A549 (cell line): ENCODE measurements at regions not wholly inside any gene's neighbourhood (a gene's known extent, or its start where the extent isn't known, plus 50 kb on each side); places are given as distances from the start of the nearest gene placed in this dataset.

Source experiments
- ATAC-seq, 2 experiments: fragments of 200-7000 bp in 1 of 2; fragments of >200 bp in 1 of 2; cut with Nextera tagmentation in 1 of 2; cut with Tn5 transposase in 1 of 2; 3 replicates each; pipeline versions ENCODE4 v1.8.0 to v1.9.1; 2018 to 2020; ENCODE audit warnings: mild to moderate bottlenecking in 1 of 2, moderate library complexity in 1 of 2
- CTCF ChIA-PET: fragments of 300-600 bp; sonication (Branson Sonifier 250); formaldehyde crosslinking; extraction: SDS; loops from one replicate; lab custom pipeline; 2021; ENCODE audit warnings: antibody characterized with exemption, inconsistent platforms; lab: Yijun Ruan, JAX
- POLR2A ChIA-PET: fragments of 350-600 bp; formaldehyde crosslinking; extraction: SDS; loops from one replicate; lab custom pipeline; 2021; ENCODE audit warnings: antibody characterized with exemption, inconsistent platforms; lab: Yijun Ruan, JAX
- DNase-seq, 2 experiments: peaks; one replicate each; pipeline versions ENCODE4 v3.0.0 to v3.0.0-alpha.2; 2011 to 2016; ENCODE audit warnings: low read depth in 1 of 2, low spot score in 1 of 2
- FAIRE-seq: peaks from 2 replicates; lab custom pipeline; 2011; peaks lifted over from hg19 to GRCh38; lab: Jason Lieb, UNC
- H3K27ac ChIP-seq, 2 experiments: fragments of >200 bp; sonication (Bioruptor Twin); formaldehyde crosslinking; 3 replicates each; pipeline ENCODE4 v1.5.1; 2016 to 2017
- H3K4me1 ChIP-seq: fragments of >200 bp; sonication (Bioruptor Twin); formaldehyde crosslinking; 3 replicates; pipeline ENCODE4 v1.6.1; 2016
- H3K4me2 ChIP-seq: fragments of >200 bp; sonication (Bioruptor Twin); formaldehyde crosslinking; 3 replicates; pipeline ENCODE4 v1.6.1; 2016
- H3K4me3 ChIP-seq: fragments of >200 bp; sonication (Bioruptor Twin); formaldehyde crosslinking; 3 replicates; pipeline ENCODE4 v1.5.1; 2016
- H3K9me3 ChIP-seq: fragments of >200 bp; sonication (Bioruptor Twin); formaldehyde crosslinking; 3 replicates; pipeline ENCODE4 v1.6.1; 2016
- ATOH8 ChIP-seq: fragments of 250-450 bp; sonication (Bioruptor Pico); IDR thresholded peaks from 2 replicates; pipeline ENCODE4 v1.5.0; 2020; ENCODE audit warnings: low read depth, mild to moderate bottlenecking, moderate library complexity
- BHLHE40 ChIP-seq: IDR thresholded peaks from 2 replicates; pipeline ENCODE4 v1.6.1; 2012; ENCODE audit warnings: low read depth, low read length, inconsistent platforms
- CBX2 ChIP-seq: fragments of 200-600 bp; sonication (generic); IDR thresholded peaks from 2 replicates; pipeline ENCODE4 v1.6.1; 2016; ENCODE audit warnings: low read depth, mild to moderate bottlenecking, borderline replicate concordance
- CEBPB ChIP-seq, 2 experiments: fragments of >200 bp in 1 of 2; sonication (Bioruptor Twin) in 1 of 2; formaldehyde crosslinking in 1 of 2; IDR thresholded peaks; 2 replicates each; pipeline ENCODE4 v1.6.1; 2012 to 2016
- FOSB ChIP-seq: fragments of 250-450 bp; sonication (Bioruptor Pico); IDR thresholded peaks from 2 replicates; pipeline ENCODE4 v1.5.0; 2020; ENCODE audit warnings: mild to moderate bottlenecking, moderate library complexity
- FOSL2 ChIP-seq, 2 experiments: fragments of 450-650 bp in 1 of 2; fragments of >200 bp in 1 of 2; sonication (Bioruptor Twin) in 1 of 2; formaldehyde crosslinking; IDR thresholded peaks; 2 replicates each; pipeline versions ENCODE4 v1.5.0 to v1.6.1; 2016 to 2020; ENCODE audit warnings: mild to moderate bottlenecking in 1 of 2, moderate library complexity in 1 of 2
- GATA3 ChIP-seq: IDR thresholded peaks from 2 replicates; pipeline ENCODE4 v1.6.1; 2012; ENCODE audit warnings: borderline replicate concordance
- HDAC2 ChIP-seq: fragments of 200-600 bp; sonication (generic); IDR thresholded peaks from 2 replicates; pipeline ENCODE4 v1.6.1; 2016
- HES2 ChIP-seq: fragments of >200 bp; sonication (Bioruptor Twin); formaldehyde crosslinking; IDR thresholded peaks from 2 replicates; pipeline ENCODE4 v1.6.1; 2016
- HMGXB4 ChIP-seq: fragments of 250-450 bp; sonication (Bioruptor Pico); IDR thresholded peaks from 2 replicates; pipeline ENCODE4 v1.5.0; 2021; ENCODE audit warnings: mild to moderate bottlenecking, moderate library complexity, borderline replicate concordance
- JUN ChIP-seq, 2 experiments: fragments of >200 bp; sonication (Bioruptor Twin); formaldehyde crosslinking; IDR thresholded peaks; 2 replicates in 1 of 2; 3 replicates in 1 of 2; pipeline ENCODE4 v1.6.1; 2016 to 2017
- MAX ChIP-seq: IDR thresholded peaks from 2 replicates; pipeline ENCODE4 v1.6.1; 2012
- MYC ChIP-seq: IDR thresholded peaks from 2 replicates; pipeline ENCODE4 v1.6.1; 2012; ENCODE audit warnings: mild to moderate bottlenecking, inconsistent platforms, low read length, improper control_type of control experiment, borderline replicate concordance
- NFE2L2 ChIP-seq: fragments of 150-350 bp; conservative IDR thresholded peaks from 2 replicates; pipeline ENCODE4 v1.6.1; 2014; ENCODE audit warnings: low read length
- NPAS2 ChIP-seq: fragments of 250-450 bp; sonication (Bioruptor Pico); IDR thresholded peaks from 2 replicates; pipeline ENCODE4 v1.8.0; 2022; ENCODE audit warnings: mild to moderate bottlenecking, moderate library complexity, borderline replicate concordance
- PBX3 ChIP-seq: IDR thresholded peaks from 2 replicates; pipeline ENCODE4 v1.6.1; 2012
- PHF8 ChIP-seq: fragments of 200-600 bp; sonication (generic); IDR thresholded peaks from 2 replicates; pipeline ENCODE4 v1.6.1; 2016; ENCODE audit warnings: low read depth, mild to moderate bottlenecking, antibody characterized with exemption, moderate library complexity, borderline replicate concordance
- RAD21 ChIP-seq, 2 experiments: fragments of >200 bp in 1 of 2; sonication (Bioruptor Twin) in 1 of 2; formaldehyde crosslinking in 1 of 2; IDR thresholded peaks in 1 of 2; conservative IDR thresholded peaks in 1 of 2; 2 replicates in 1 of 2; 3 replicates in 1 of 2; pipeline ENCODE4 v1.6.1; 2012 to 2018; ENCODE audit warnings: inconsistent platforms in 1 of 2
- RCOR1 ChIP-seq: fragments of 150-350 bp; IDR thresholded peaks from 2 replicates; pipeline ENCODE4 v1.6.1; 2014; ENCODE audit warnings: antibody characterized with exemption, low read length, low read depth
- REST ChIP-seq: fragments of 200-600 bp; sonication (generic); IDR thresholded peaks from 2 replicates; pipeline ENCODE4 v1.6.1; 2016; ENCODE audit warnings: antibody characterized with exemption, mild to moderate bottlenecking, moderate library complexity
- RFX5 ChIP-seq: fragments of 450-650 bp; IDR thresholded peaks from 2 replicates; pipeline ENCODE4 v1.7.1; 2014; ENCODE audit warnings: antibody characterized with exemption, mild to moderate bottlenecking, moderate library complexity
- RNF2 ChIP-seq: fragments of 200-600 bp; sonication (generic); IDR thresholded peaks from 2 replicates; pipeline ENCODE4 v1.6.1; 2016; ENCODE audit warnings: low read depth, mild to moderate bottlenecking, antibody characterized with exemption, moderate library complexity, borderline replicate concordance
- SMC3 ChIP-seq: fragments of >200 bp; sonication (Bioruptor Twin); formaldehyde crosslinking; IDR thresholded peaks from 3 replicates; pipeline ENCODE4 v1.6.1; 2018; ENCODE audit warnings: inconsistent platforms
- TP53 ChIP-seq: fragments of 250-450 bp; sonication (Bioruptor Pico); IDR thresholded peaks from 2 replicates; pipeline ENCODE4 v1.5.0; 2021; ENCODE audit warnings: mild to moderate bottlenecking, moderate library complexity
- USF2 ChIP-seq: fragments of 450-650 bp; IDR thresholded peaks from 2 replicates; pipeline ENCODE4 v1.6.1; 2014; ENCODE audit warnings: antibody characterized with exemption
- ZFP36 ChIP-seq: fragments of 450-650 bp; IDR thresholded peaks from 2 replicates; pipeline ENCODE4 v1.6.1; 2014; ENCODE audit warnings: borderline replicate concordance; ENCODE audit not compliant: partially characterized antibody
- ZSCAN20 ChIP-seq: fragments of 250-450 bp; sonication (Bioruptor Pico); IDR thresholded peaks from 2 replicates; pipeline ENCODE4 v1.8.0; 2022; ENCODE audit warnings: mild to moderate bottlenecking, moderate library complexity
- WGBS: methylation state at CpG from one replicate; pipeline ENCODE4 v1.1.6; 2017; ENCODE audit errors: missing lambda C conversion rate; 5-methylcytosine and 5-hydroxymethylcytosine counted together

- TF ChIP-seq BHLHE40 (no peak), PHF8 (no peak), GATA3 (no peak)
Observed at GRCh38 chr1:58003988-58004387, 542.5 kb downstream of the OMA1 start (continued).

- DNase-seq: no peak
- TF ChIP-seq HDAC2 (no peak), NFE2L2 (no peak), JUN (IDR thresholded peaks at IDR 0.05) (no peak), MAX (no peak), HMGXB4 (CRISPR knock-in tag) (no peak), FOSL2 (IDR thresholded peaks at IDR 0.05) (no peak), FOSL2 (CRISPR knock-in tag; IDR thresholded peaks at IDR 0.05) (no peak), TP53 (no peak), CEBPB (IDR thresholded peaks at IDR 0.05) (no peak), SMC3 (no peak), HES2 (no peak), PBX3 (no peak)
- POLR2A ChIA-PET: no interaction called here
- no peak for FAIRE-seq
- WGBS: 2% methylated on average over 3 of the region's 3 CpGs
- Histone ChIP-seq H3K27ac (no peak overlapping the region), H3K9me3 (no peaks in the 10 kb centered on the region), H3K4me1 (no peaks in the 10 kb centered on the region), H3K4me2 (no peak overlapping the region), H3K4me3 (no peak overlapping the region)
- CTCF ChIA-PET: no interaction called here
- no peak for ATAC-seq
Observed at GRCh38 chr1:58003059-58003458, 543.5 kb downstream of the OMA1 start.

- FAIRE-seq: no peak
- TF ChIP-seq MAX (no peak), RCOR1 (no peak), GATA3 (no peak), ZFP36 (no peak), FOSL2 (IDR thresholded peaks at IDR 0.05) (no peak), FOSL2 (CRISPR knock-in tag; IDR thresholded peaks at IDR 0.05) (no peak), NPAS2 (CRISPR knock-in tag) (no peak), REST (no peak), MYC (no peak), RFX5 (no peak), ATOH8 (CRISPR knock-in tag) (no peak), ZSCAN20 (no peak), RAD21 (conservative IDR thresholded peaks at IDR 0.05 in 1 of 2, IDR thresholded peaks at IDR 0.05 in 1 of 2) (no peak), USF2 (no peak), CBX2 (no peak), PHF8 (no peak), FOSB (CRISPR knock-in tag) (no peak), RNF2 (no peak)
- TF ChIP-seq, all 56 proteins: peak for 0
- no peaks in the 10 kb centered on the region for H3K4me1 ChIP-seq
- WGBS: 6% methylated on average over 1 of the region's 1 CpG
- no peak overlapping the region for H3K27ac ChIP-seq
- H3K4me3 ChIP-seq: no peak overlapping the region
- H3K9me3 ChIP-seq: no peaks in the 10 kb centered on the region
- ATAC-seq: no peak
- CTCF ChIA-PET: interaction anchor here (1.1 kb wide), 1 partner anchor 30 kb away, joined by 3 read pairs; no protein-coding TSS in a partner anchor
- H3K4me2 ChIP-seq: no peak overlapping the region
- no peak for DNase-seq
- POLR2A ChIA-PET: no interaction called here
Observed at GRCh38 chr1:58000821-58001220, 545.7 kb downstream of the OMA1 start.
